IMR-90 (cell line): ENCODE measurements at regions not wholly inside any gene's neighbourhood (a gene's known extent, or its start where the extent isn't known, plus 50 kb on each side); places are given as distances from the start of the nearest gene placed in this dataset.

Experiments used
- ATAC-seq: fragments of 200-7000 bp; cut with Tn5 transposase; 2 replicates; pipeline ENCODE4 v1.9.1; 2020; ENCODE audit warnings: low read depth, mild to moderate bottlenecking, moderate library complexity
- BruUV-seq: library from RNA; stranded (reverse); fragments of 400-500 nt; replicated peaks from 2 replicates; lab custom pipeline; 2021; lab: Mats Ljungman, UMichigan
- CTCF ChIA-PET: fragments of 300-600 bp; formaldehyde crosslinking; extraction: SDS; loops from one replicate; lab custom pipeline; 2021; ENCODE audit warnings: antibody characterized with exemption; lab: Yijun Ruan, JAX
- POLR2A ChIA-PET: fragments of 300-600 bp; sonication (Branson Sonifier 250); formaldehyde crosslinking; loops from one replicate; lab custom pipeline; 2022; ENCODE audit warnings: antibody characterized with exemption; ENCODE audit not compliant: unreplicated experiment; lab: Charles Lee
- DNase-seq: peaks from one replicate; pipeline ENCODE4 v3.0.0; 2013
- H2AFZ ChIP-seq: replicated peaks from 2 replicates; pipeline ENCODE3; 2013; ENCODE audit warnings: low read length, mild to moderate bottlenecking; ENCODE audit not compliant: poor library complexity
- H2AK5ac ChIP-seq: 2 replicates; pipeline ENCODE4 v1.6.1; 2013; ENCODE audit warnings: low read depth, low read length, inconsistent platforms
- H2AK9ac ChIP-seq: replicated peaks from 2 replicates; pipeline ENCODE3; 2013; ENCODE audit warnings: mild to moderate bottlenecking, low read depth, low read length, moderate library complexity; ENCODE audit not compliant: poor library complexity
- H2BK120ac ChIP-seq: 2 replicates; pipeline ENCODE4 v1.6.1; 2013; ENCODE audit warnings: low read depth, low read length, inconsistent platforms
- H2BK15ac ChIP-seq: 3 replicates; pipeline ENCODE4 v1.6.1; 2013; ENCODE audit warnings: low read depth, low read length, inconsistent platforms
- H2BK20ac ChIP-seq: 2 replicates; pipeline ENCODE4 v1.6.1; 2013; ENCODE audit warnings: low read depth, mild to moderate bottlenecking, inconsistent platforms, low read length, moderate library complexity
- H2BK5ac ChIP-seq: 2 replicates; pipeline ENCODE4 v1.6.1; 2013; ENCODE audit warnings: mild to moderate bottlenecking, low read depth, low read length, inconsistent platforms; ENCODE audit not compliant: poor library complexity, severe bottlenecking
- H3K14ac ChIP-seq: replicated peaks from 2 replicates; pipeline ENCODE4 v1.6.1; 2013; ENCODE audit warnings: low read depth, low read length, inconsistent platforms
- H3K18ac ChIP-seq: 2 replicates; pipeline ENCODE4 v1.6.1; 2013; ENCODE audit warnings: low read depth, low read length, control low read depth
- H3K23ac ChIP-seq: 2 replicates; pipeline ENCODE4 v1.6.1; 2013; ENCODE audit warnings: low read depth, low read length, inconsistent platforms
- H3K27ac ChIP-seq: 2 replicates; pipeline ENCODE4 v1.5.1; 2013; ENCODE audit warnings: mild to moderate bottlenecking, control low read depth, low read length; ENCODE audit not compliant: insufficient read depth
- H3K27me3 ChIP-seq: 2 replicates; pipeline ENCODE4 v1.6.1; 2013; ENCODE audit warnings: low read length; ENCODE audit not compliant: control insufficient read depth, insufficient read depth
- H3K36me3 ChIP-seq: 2 replicates; pipeline ENCODE4 v1.6.1; 2013; ENCODE audit warnings: low read length, mixed read lengths; ENCODE audit not compliant: control insufficient read depth, insufficient read depth
- H3K4ac ChIP-seq: 2 replicates; pipeline ENCODE4 v1.6.1; 2013; ENCODE audit warnings: low read depth, low read length, inconsistent platforms
- H3K4me1 ChIP-seq: 2 replicates; pipeline ENCODE4 v1.6.1; 2013; ENCODE audit warnings: low read length, mixed read lengths; ENCODE audit not compliant: control insufficient read depth, insufficient read depth
- H3K4me2 ChIP-seq: 2 replicates; pipeline ENCODE4 v1.6.1; 2013; ENCODE audit warnings: low read depth, mild to moderate bottlenecking, control low read depth, low read length, moderate library complexity
- H3K4me3 ChIP-seq: 2 replicates; pipeline ENCODE4 v1.5.1; 2013; ENCODE audit warnings: low read depth, mild to moderate bottlenecking, control low read depth, low read length, moderate library complexity; ENCODE audit not compliant: insufficient read depth
- H3K56ac ChIP-seq: 2 replicates; pipeline ENCODE4 v1.6.1; 2013; ENCODE audit warnings: low read length, inconsistent platforms; ENCODE audit not compliant: insufficient read depth; ENCODE audit errors: extremely low read depth
- H3K79me1 ChIP-seq, 2 experiments: 2 replicates each; pipeline ENCODE4 v1.6.1; 2013; ENCODE audit warnings: low read length in 2 of 2, inconsistent platforms in 1 of 2, low read depth in 1 of 2
- H3K9ac ChIP-seq: 2 replicates; pipeline ENCODE4 v1.6.1; 2013; ENCODE audit warnings: low read depth, low read length, control low read depth
- H3K9me1 ChIP-seq: 2 replicates; pipeline ENCODE4 v1.6.1; 2013; ENCODE audit warnings: low read length, inconsistent platforms; ENCODE audit not compliant: insufficient read depth
- H3K9me3 ChIP-seq: 2 replicates; pipeline ENCODE4 v1.6.1; 2013; ENCODE audit warnings: low read length; ENCODE audit not compliant: control insufficient read depth, insufficient read depth
- H4K20me1 ChIP-seq: 2 replicates; pipeline ENCODE4 v1.6.1; 2013; ENCODE audit warnings: low read length, inconsistent platforms; ENCODE audit not compliant: insufficient read depth
- H4K5ac ChIP-seq: 2 replicates; pipeline ENCODE4 v1.6.1; 2013; ENCODE audit warnings: mild to moderate bottlenecking, low read depth, low read length, control low read depth
- H4K8ac ChIP-seq, 2 experiments: 2 replicates each; pipeline ENCODE4 v1.6.1; 2013; ENCODE audit warnings: low read depth in 2 of 2, low read length in 2 of 2, control low read depth in 1 of 2, inconsistent platforms in 1 of 2
- H4K91ac ChIP-seq: 2 replicates; pipeline ENCODE4 v1.6.1; 2013; ENCODE audit warnings: low read depth, low read length, inconsistent platforms; ENCODE audit not compliant: insufficient read depth
- SMC3 ChIP-seq: fragments of 150-350 bp; IDR thresholded peaks from 2 replicates; pipeline ENCODE4 v1.6.1; 2016; ENCODE audit warnings: low read depth, mild to moderate bottlenecking, antibody characterized with exemption, low read length, moderate library complexity
- WGBS, 2 experiments: methylation state at CpG; one replicate each; pipeline versions ENCODE4 v1.1.5 to v1.1.7; 2013; ENCODE audit warnings: missing lambda C conversion rate in 2 of 2; ENCODE audit not compliant: insufficient read length in 1 of 2; ENCODE audit errors: extremely low coverage in 2 of 2; 5-methylcytosine and 5-hydroxymethylcytosine counted together
- dilution Hi-C: fragments of 300-500 bp; cut with HindIII; formaldehyde crosslinking; loops from one replicate; pipeline ENCODE4 v1.14.3; 2018; ENCODE audit warnings: low sequenced_read_pairs; ENCODE audit not compliant: unreplicated experiment
- in situ Hi-C: fragments of 300-500 bp; cut with MboI; formaldehyde crosslinking; loops from 3 replicates; pipeline ENCODE4 v1.14.3; 2019; ENCODE audit warnings: low sequenced_read_pairs, inconsistent platforms, mixed read lengths
- intact Hi-C: fragments of 100-400 bp; cut with micrococcal nuclease; formaldehyde crosslinking; loops from 2 replicates; pipeline ENCODE4 v1.10.0; 2022

DNA sequence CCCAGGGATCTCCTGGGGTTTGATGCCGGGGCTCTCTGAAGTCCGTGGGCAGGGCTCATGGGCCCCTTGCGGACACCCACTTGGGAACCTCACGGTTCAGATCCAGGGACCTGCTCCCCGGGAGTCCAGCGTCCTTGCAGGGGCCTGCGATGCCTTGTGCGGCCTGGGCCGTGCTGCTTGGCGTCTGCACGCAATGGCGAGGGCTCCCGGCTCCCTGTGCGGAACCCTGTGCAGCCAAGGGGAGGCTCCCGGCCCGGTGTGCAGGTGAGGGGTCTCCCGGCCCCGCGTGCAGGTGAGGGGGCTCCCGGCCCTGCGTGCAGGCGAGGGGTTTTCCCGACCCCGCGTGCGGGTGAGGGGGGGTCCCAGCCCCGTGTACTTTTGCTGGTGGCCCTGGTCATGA, 146.7 kb downstream of the DNAJB6 start:
- Histone ChIP-seq H2BK5ac (no peak overlapping the region), H2AK5ac (no peak overlapping the region), H4K20me1 (no peaks in the 10 kb centered on the region), H3K4me1 (no peaks in the 10 kb centered on the region), H3K18ac (no peak overlapping the region), H3K4ac (no peak overlapping the region), H3K4me2 (no peak overlapping the region), H4K8ac (no peak overlapping the region), H3K27me3 (no peaks in the 10 kb centered on the region), H4K91ac (no peak overlapping the region), H3K14ac (no peak overlapping the region), H3K9me3 (peaks cover 24% of the 10 kb centered on the region), H4K5ac (no peak overlapping the region), H3K9me1 (no peaks in the 10 kb centered on the region), H3K9ac (no peak overlapping the region), H2BK15ac (no peak overlapping the region), H2AFZ (no peak overlapping the region), H3K79me1 (no peaks in the 10 kb centered on the region), H2AK9ac (no peak overlapping the region), H2BK120ac (no peak overlapping the region), H3K23ac (no peak overlapping the region), H3K36me3 (no peaks in the 10 kb centered on the region), H2BK20ac (no peak overlapping the region), H3K4me3 (no peak overlapping the region), H3K56ac (no peak overlapping the region), H3K27ac (no peak overlapping the region)
- DNase-seq (no peak), ATAC-seq (no peak)
- CTCF ChIA-PET = interaction anchor here (1.0 kb wide), 1 partner anchor 9 kb away, joined by 3 read pairs; no protein-coding TSS in a partner anchor
- dilution Hi-C loops (no loop called here), intact Hi-C loops (no loop called here), in situ Hi-C loops (no loop called here)
- WGBS, 2 experiments = 86% methylated on average over 8 of the region's 27 CpGs; no CpG with 5 or more reads in 1 of the 2 experiments
- POLR2A ChIA-PET = no interaction called here
- TF ChIP-seq SMC3 = no peak
- BruUV-seq = no TSS peak
